NT2/D1 (cell line): ENCODE measurements at regions not wholly inside any gene's neighbourhood (a gene's known extent, or its start where the extent isn't known, plus 50 kb on each side); places are given as distances from the start of the nearest gene placed in this dataset.

Experiments
- DNase-seq: peaks from one replicate; pipeline ENCODE4 v3.0.0-alpha.2; 2011; ENCODE audit warnings: low read depth, low spot score
- H3K27me3 ChIP-seq: 2 replicates; pipeline ENCODE4 v1.6.0; 2011; ENCODE audit warnings: mild to moderate bottlenecking; ENCODE audit not compliant: insufficient read length, insufficient read depth
- H3K36me3 ChIP-seq: 2 replicates; pipeline ENCODE4 v1.6.1; 2011; ENCODE audit warnings: mild to moderate bottlenecking, low read length, mixed read lengths; ENCODE audit not compliant: insufficient read depth, insufficient read length
- H3K4me1 ChIP-seq: 2 replicates; pipeline ENCODE4 v1.5.1; 2011; ENCODE audit not compliant: insufficient read depth, insufficient read length
- H3K4me3 ChIP-seq: 2 replicates; pipeline ENCODE4 v1.5.1; 2011; ENCODE audit warnings: low read depth; ENCODE audit not compliant: insufficient read length
- H3K9ac ChIP-seq: 2 replicates; pipeline ENCODE4 v1.6.0; 2011; ENCODE audit warnings: low read depth; ENCODE audit not compliant: insufficient read length
- H3K9me3 ChIP-seq: 2 replicates; pipeline ENCODE4 v1.5.1; 2011; ENCODE audit warnings: mild to moderate bottlenecking, low read length; ENCODE audit not compliant: insufficient read depth
- SUZ12 ChIP-seq: IDR thresholded peaks from 2 replicates; pipeline ENCODE4 v1.6.1; 2011; ENCODE audit not compliant: insufficient read length, insufficient read depth; ENCODE audit errors: extremely low read depth
- YY1 ChIP-seq: IDR thresholded peaks from 2 replicates; pipeline ENCODE4 v1.6.1; 2011; ENCODE audit not compliant: insufficient read length, insufficient read depth
- ZNF274 ChIP-seq: IDR thresholded peaks from 2 replicates; pipeline ENCODE4 v1.6.1; 2011; ENCODE audit warnings: mild to moderate bottlenecking, low read depth, low read length

GRCh38 chr3:55158345-55158744 is 230.5 kb upstream of the LRTM1 start:
- no peaks in the 10 kb centered on the region for H3K36me3 ChIP-seq
- H3K27me3 ChIP-seq, result no peaks in the 10 kb centered on the region
- no peaks in the 10 kb centered on the region for H3K4me1 ChIP-seq
- TF ChIP-seq YY1, result no peak
- TF ChIP-seq SUZ12, result no peak
- no peak for TF ChIP-seq ZNF274
- no peaks in the 10 kb centered on the region for H3K9me3 ChIP-seq
- DNase-seq, result no peak
- H3K9ac ChIP-seq, result no peak overlapping the region
- H3K4me3 ChIP-seq, result no peak overlapping the region

- H3K9me3 ChIP-seq, result no peaks in the 10 kb centered on the region
- no peaks in the 10 kb centered on the region for H3K36me3 ChIP-seq
- TF ChIP-seq SUZ12, result no peak
- TF ChIP-seq YY1, result no peak
- TF ChIP-seq ZNF274, result no peak
- no peak for DNase-seq
- H3K27me3 ChIP-seq, result no peaks in the 10 kb centered on the region
- H3K4me3 ChIP-seq, result no peak overlapping the region
- no peaks in the 10 kb centered on the region for H3K4me1 ChIP-seq
- no peak overlapping the region for H3K9ac ChIP-seq
These were observed 229.9 kb upstream of the LRTM1 start for GRCh38 chr3:55157731-55158130.

- H3K4me1 ChIP-seq, result no peaks in the 10 kb centered on the region
- H3K27me3 ChIP-seq, result no peaks in the 10 kb centered on the region
- H3K9me3 ChIP-seq, result no peaks in the 10 kb centered on the region
- H3K9ac ChIP-seq, result no peak overlapping the region
- TF ChIP-seq YY1 (no peak), SUZ12 (no peak), ZNF274 (no peak)
- H3K4me3 ChIP-seq, result no peak overlapping the region
- no peaks in the 10 kb centered on the region for H3K36me3 ChIP-seq
- no peak for DNase-seq
These were observed 229.2 kb upstream of the LRTM1 start for GRCh38 chr3:55156851-55157650.

GRCh38 chr3:55147856-55148720 is 220.2 kb upstream of the LRTM1 start:
- H3K4me1 ChIP-seq, result no peaks in the 10 kb centered on the region
- H3K4me3 ChIP-seq, result no peak overlapping the region
- H3K9me3 ChIP-seq, result 0 out of 2 replicates have a peak, but pooled peaks cover 4% of the 10 kb centered on the region
- DNase-seq, result no peak
- no peak for TF ChIP-seq SUZ12
- no peak for TF ChIP-seq ZNF274
- no peak for TF ChIP-seq YY1
- H3K27me3 ChIP-seq, result no peaks in the 10 kb centered on the region
- no peak overlapping the region for H3K9ac ChIP-seq
- no peaks in the 10 kb centered on the region for H3K36me3 ChIP-seq

GRCh38 chr3:55147406-55147805 is 219.5 kb upstream of the LRTM1 start:
- Histone ChIP-seq H3K27me3 (no peaks in the 10 kb centered on the region), H3K36me3 (no peaks in the 10 kb centered on the region), H3K4me3 (no peak overlapping the region), H3K9ac (no peak overlapping the region), H3K9me3 (0 out of 2 replicates have a peak, but pooled peaks cover 4% of the 10 kb centered on the region), H3K4me1 (no peaks in the 10 kb centered on the region)
- TF ChIP-seq ZNF274 (no peak), YY1 (no peak), SUZ12 (no peak)
- no peak for DNase-seq

- no peak for DNase-seq
- H3K27me3 ChIP-seq, result no peaks in the 10 kb centered on the region
- H3K9ac ChIP-seq, result no peak overlapping the region
- 0 out of 2 replicates have a peak, but pooled peaks cover 4% of the 10 kb centered on the region for H3K9me3 ChIP-seq
- TF ChIP-seq YY1, result no peak
- no peak for TF ChIP-seq SUZ12
- TF ChIP-seq ZNF274, result no peak
- no peak overlapping the region for H3K4me3 ChIP-seq
- no peaks in the 10 kb centered on the region for H3K36me3 ChIP-seq
- H3K4me1 ChIP-seq, result no peaks in the 10 kb centered on the region
These were observed 218.4 kb upstream of the LRTM1 start for GRCh38 chr3:55146216-55146615.

- TF ChIP-seq SUZ12 (no peak), ZNF274 (no peak), YY1 (no peak)
- Histone ChIP-seq H3K4me3 (no peak overlapping the region), H3K27me3 (no peaks in the 10 kb centered on the region), H3K4me1 (no peaks in the 10 kb centered on the region), H3K9me3 (0 out of 2 replicates have a peak, but pooled peaks cover 4% of the 10 kb centered on the region), H3K9ac (no peak overlapping the region), H3K36me3 (no peaks in the 10 kb centered on the region)
- DNase-seq, result no peak
These were observed 216.3 kb upstream of the LRTM1 start for GRCh38 chr3:55144015-55144673.
